ENCODE measurements at regions not wholly inside any gene's neighbourhood (a gene's known extent, or its start where the extent isn't known, plus 50 kb on each side); places are given as distances from the start of the nearest gene placed in this dataset.
"Not testable (repeated sequence)": the region's sequence is repeated elsewhere in the genome, so short reads cannot be mapped to it uniquely, and the experiment has no call there.

GRCh38 chr9:102355982-102356381 lies 617.5 kb upstream of the GRIN3A start:
- H3K36me3 Mint-ChIP-seq (ENCODE audit: low read depth): no peaks in the 10 kb centered on the region
- peaks cover 20% of the 10 kb centered on the region for H3K9me3 Mint-ChIP-seq
- Histone ChIP-seq H3K27ac (ENCODE audit: low read depth, low read length) (no peak overlapping the region), H3K9ac (ENCODE audit: extremely low read depth, low read length, poor library complexity, severe bottlenecking) (no peak overlapping the region), H3K4me1 (ENCODE audit: control insufficient read depth, insufficient read depth, low read length) (no peaks in the 10 kb centered on the region), H3K36me3 (ENCODE audit: control insufficient read depth, insufficient read depth, low read length) (no peaks in the 10 kb centered on the region), H3K9me3 (ENCODE audit: control insufficient read depth, low read length) (peaks cover 62% of the 10 kb centered on the region), H3K27me3 (ENCODE audit: control insufficient read depth, insufficient read depth, low read length, poor library complexity, severe bottlenecking) (no peaks in the 10 kb centered on the region), H3K4me3 (ENCODE audit: low read length) (no peak overlapping the region)
- DNase-seq: peak; percentile 50
- no peak overlapping the region for H3K27ac Mint-ChIP-seq
- WGBS, 2 experiments (ENCODE audit: insufficient coverage in 1 of 2, insufficient read length in 1 of 2): 77 to 94% methylated on average over 3 to 5 of the region's 5 CpGs
- H3K4me1 Mint-ChIP-seq: no peaks in the 10 kb centered on the region
- TF ChIP-seq CTCF (conservative IDR thresholded peaks at IDR 0.05): no peak
- no peak overlapping the region for H3K4me3 Mint-ChIP-seq
- no peaks in the 10 kb centered on the region for H3K27me3 Mint-ChIP-seq (ENCODE audit: insufficient read depth)

GRCh38 chr9:102354041-102354440 lies 615.6 kb upstream of the GRIN3A start:
- WGBS, 2 experiments (ENCODE audit: insufficient coverage in 1 of 2, insufficient read length in 1 of 2): 86 to 90% methylated on average over 1 of the region's 1 CpG
- Histone ChIP-seq H3K27me3 (ENCODE audit: control insufficient read depth, insufficient read depth, low read length, poor library complexity, severe bottlenecking) (no peaks in the 10 kb centered on the region), H3K27ac (ENCODE audit: low read depth, low read length) (no peak overlapping the region), H3K4me1 (ENCODE audit: control insufficient read depth, insufficient read depth, low read length) (no peaks in the 10 kb centered on the region), H3K9ac (ENCODE audit: extremely low read depth, low read length, poor library complexity, severe bottlenecking) (no peak overlapping the region), H3K36me3 (ENCODE audit: control insufficient read depth, insufficient read depth, low read length) (no peaks in the 10 kb centered on the region), H3K9me3 (ENCODE audit: control insufficient read depth, low read length) (peaks cover 59% of the 10 kb centered on the region), H3K4me3 (ENCODE audit: low read length) (no peak overlapping the region)
- no peak overlapping the region for H3K27ac Mint-ChIP-seq
- no peak for DNase-seq
- H3K4me3 Mint-ChIP-seq: no peak overlapping the region
- no peak for TF ChIP-seq CTCF (conservative IDR thresholded peaks at IDR 0.05)
- H3K27me3 Mint-ChIP-seq (ENCODE audit: insufficient read depth): no peaks in the 10 kb centered on the region
- H3K9me3 Mint-ChIP-seq: peaks cover 28% of the 10 kb centered on the region
- H3K36me3 Mint-ChIP-seq (ENCODE audit: low read depth): no peaks in the 10 kb centered on the region
- no peaks in the 10 kb centered on the region for H3K4me1 Mint-ChIP-seq

- WGBS, 2 experiments (ENCODE audit: insufficient coverage in 1 of 2, insufficient read length in 1 of 2): 77 to 82% methylated on average over 2 to 6 of the region's 6 CpGs
- H3K36me3 Mint-ChIP-seq (ENCODE audit: low read depth): not testable (repeated sequence)
- peaks cover 29% of the 10 kb centered on the region for H3K9me3 Mint-ChIP-seq
Observed at GRCh38 chr9:102337471-102337870, 599.0 kb upstream of the GRIN3A start.

GRCh38 chr9:102309379-102309778 lies 570.9 kb upstream of the GRIN3A start:
- no peaks in the 10 kb centered on the region for H3K27me3 ChIP-seq (ENCODE audit: control insufficient read depth, insufficient read depth, low read length, poor library complexity, severe bottlenecking)
- H3K4me3 ChIP-seq (ENCODE audit: low read length): no peak overlapping the region
- H3K9me3 Mint-ChIP-seq: peaks cover 28% of the 10 kb centered on the region
- no peak overlapping the region for H3K27ac Mint-ChIP-seq
- no peak overlapping the region for H3K27ac ChIP-seq (ENCODE audit: low read depth, low read length)
- peaks cover 56% of the 10 kb centered on the region for H3K9me3 ChIP-seq (ENCODE audit: control insufficient read depth, low read length)
- H3K4me1 Mint-ChIP-seq: no peaks in the 10 kb centered on the region
- H3K4me3 Mint-ChIP-seq: no peak overlapping the region
- no peak overlapping the region for H3K9ac ChIP-seq (ENCODE audit: extremely low read depth, low read length, poor library complexity, severe bottlenecking)
- DNase-seq: no peak
- peaks cover 3% of the 10 kb centered on the region for H3K36me3 Mint-ChIP-seq (ENCODE audit: low read depth)
- H3K4me1 ChIP-seq (ENCODE audit: control insufficient read depth, insufficient read depth, low read length): no peaks in the 10 kb centered on the region
- H3K27me3 Mint-ChIP-seq (ENCODE audit: insufficient read depth): no peaks in the 10 kb centered on the region
- 79% methylated on average over 1 of the region's 1 CpG; no CpG with 5 or more reads in 1 of the 2 experiments for WGBS, 2 experiments (ENCODE audit: insufficient coverage in 1 of 2, insufficient read length in 1 of 2)
- TF ChIP-seq CTCF (conservative IDR thresholded peaks at IDR 0.05): peak; percentile 53
- no peaks in the 10 kb centered on the region for H3K36me3 ChIP-seq (ENCODE audit: control insufficient read depth, insufficient read depth, low read length)

More at GRCh38 chr9:102337471-102337870, 599.0 kb upstream of the GRIN3A start:
- H3K27me3 Mint-ChIP-seq (ENCODE audit: insufficient read depth); H3K9ac ChIP-seq (ENCODE audit: extremely low read depth, low read length, poor library complexity, severe bottlenecking); H3K4me1 ChIP-seq (ENCODE audit: control insufficient read depth, insufficient read depth, low read length); H3K4me1 Mint-ChIP-seq; H3K4me3 Mint-ChIP-seq; H3K27ac ChIP-seq (ENCODE audit: low read depth, low read length); H3K36me3 ChIP-seq (ENCODE audit: control insufficient read depth, insufficient read depth, low read length); H3K27ac Mint-ChIP-seq; H3K27me3 ChIP-seq (ENCODE audit: control insufficient read depth, insufficient read depth, low read length, poor library complexity, severe bottlenecking); H3K4me3 ChIP-seq (ENCODE audit: low read length): not testable (repeated sequence)
- peaks cover 27% of the 10 kb centered on the region for H3K9me3 ChIP-seq (ENCODE audit: control insufficient read depth, low read length)
- DNase-seq: peak; percentile 45
